Stimulated activated CD4-positive, alpha-beta T cell treated with anti-CD3 and anti-CD28 coated beads, TNF-alpha, amount 100 ng/mL, for 48 hours (primary cell): ENCODE measurements at regions not wholly inside any gene's neighbourhood (a gene's known extent, or its start where the extent isn't known, plus 50 kb on each side); places are given as distances from the start of the nearest gene placed in this dataset.

Source experiments
- DNase-seq, 3 donors: peaks; one replicate each; pipeline ENCODE4 v3.0.0-alpha.2; 2020; ENCODE audit warnings: low read depth in 3 of 3

DNA sequence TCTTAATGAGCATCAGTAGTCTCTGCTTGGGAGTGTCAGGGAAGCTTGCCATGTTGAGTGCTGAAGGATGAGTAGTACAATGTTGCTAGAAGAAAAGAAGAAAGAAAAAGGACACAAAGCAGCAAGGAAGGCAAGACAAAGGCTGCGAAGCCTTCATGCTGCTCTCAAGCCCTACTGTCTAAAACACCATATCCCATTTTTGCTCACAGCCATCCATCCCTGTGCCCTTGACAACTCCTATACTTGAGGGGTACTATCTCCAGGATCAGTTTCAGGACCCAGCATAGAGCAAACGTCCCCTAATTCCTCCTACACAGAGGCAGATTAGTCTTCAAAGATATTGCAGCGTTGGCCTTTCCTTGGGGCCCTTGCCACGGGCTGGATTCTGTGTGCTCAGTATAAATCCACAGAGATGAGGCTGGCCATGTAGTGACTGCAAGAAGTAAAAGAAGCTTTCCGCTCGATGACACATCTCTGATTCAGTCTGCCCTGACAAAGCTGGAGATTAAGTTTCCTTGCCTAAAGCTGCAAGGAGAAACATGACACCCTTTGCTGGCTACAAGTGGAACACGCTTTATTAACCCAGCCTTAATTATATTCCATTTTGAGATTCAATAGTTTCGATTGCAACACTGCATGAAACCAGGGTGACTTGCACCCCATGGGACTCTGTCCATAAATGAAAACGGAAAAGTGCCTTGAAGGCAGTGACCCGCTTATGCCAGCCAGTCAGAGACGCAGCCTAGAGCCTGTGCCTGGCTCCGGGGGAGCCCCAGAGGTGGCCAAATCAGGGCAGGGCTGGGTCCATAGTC, 304.6 kb downstream of the ACTL7B start:
- DNase-seq, result no peak

DNA sequence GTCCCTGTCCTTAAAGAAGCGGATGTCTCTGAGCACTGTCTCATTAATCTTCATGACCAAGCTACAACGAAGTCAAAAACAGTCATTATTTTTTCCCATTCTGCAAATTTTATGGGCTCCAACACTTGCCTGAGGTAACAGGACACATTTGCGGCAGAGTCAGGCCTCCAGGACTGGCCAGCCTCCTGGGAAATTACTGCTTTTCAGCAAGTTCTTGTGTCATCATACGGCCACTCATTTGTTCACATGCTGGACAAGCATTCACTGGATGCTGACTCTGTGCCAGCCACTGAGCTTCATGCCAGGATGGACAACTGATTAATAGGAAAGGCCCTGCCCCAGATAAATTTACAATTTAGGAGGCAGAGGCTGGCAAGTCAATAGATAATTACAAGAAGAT, 305.7 kb downstream of the ACTL7B start:
- no peak for DNase-seq

DNA sequence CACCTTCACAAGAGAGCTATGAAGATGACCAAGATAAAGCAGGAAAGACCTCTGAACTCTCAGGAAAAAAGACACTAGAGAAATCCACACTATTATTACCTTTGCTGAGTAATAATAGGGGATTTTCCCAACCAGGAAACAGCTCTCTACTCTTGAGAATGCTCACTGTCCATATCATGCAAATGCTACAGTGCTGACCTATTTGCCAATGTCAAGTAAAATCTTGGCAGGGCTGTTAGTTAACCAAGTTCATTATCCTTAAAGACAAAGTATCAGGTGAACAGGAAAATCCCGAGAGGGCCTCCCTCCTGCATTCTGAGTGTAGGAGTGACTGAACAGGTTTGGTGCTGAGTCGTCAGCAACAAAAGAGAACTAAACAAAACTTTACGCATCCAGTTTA, 306.6 kb downstream of the ACTL7B start:
- DNase-seq, result no peak

DNA sequence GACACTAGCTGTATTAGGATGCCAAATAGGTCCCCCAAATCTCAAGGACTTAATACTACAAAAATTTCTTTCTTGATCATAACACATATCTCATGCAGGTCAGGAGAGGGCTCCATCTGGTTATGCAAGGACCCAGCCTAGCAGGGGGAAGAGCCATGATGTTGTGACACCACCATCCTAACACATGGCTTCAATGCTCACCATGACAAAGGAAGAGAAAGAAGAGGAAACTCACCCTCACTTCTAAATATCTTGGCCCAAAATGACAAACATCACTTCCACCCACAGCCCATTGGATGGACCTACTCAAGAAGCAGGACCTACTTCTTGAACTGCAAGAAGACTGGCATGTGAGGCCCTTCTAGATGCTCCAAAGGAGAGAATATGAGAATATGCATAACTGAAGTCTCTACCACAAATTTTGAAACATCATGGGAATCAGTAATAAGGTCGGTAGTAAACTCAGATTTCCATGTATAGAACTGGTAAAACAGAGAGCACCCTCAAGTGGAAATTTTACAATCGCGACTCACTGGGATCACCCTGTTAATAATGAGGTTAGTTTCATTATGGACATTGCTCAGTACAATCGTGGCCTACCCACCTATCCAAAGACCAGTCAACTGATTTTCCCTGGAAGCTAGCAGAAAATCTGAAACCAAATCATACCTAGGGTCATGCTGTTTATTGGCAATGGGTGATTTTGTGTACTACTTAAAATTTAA, 308.2 kb downstream of the ACTL7B start:
- no peak for DNase-seq

DNA sequence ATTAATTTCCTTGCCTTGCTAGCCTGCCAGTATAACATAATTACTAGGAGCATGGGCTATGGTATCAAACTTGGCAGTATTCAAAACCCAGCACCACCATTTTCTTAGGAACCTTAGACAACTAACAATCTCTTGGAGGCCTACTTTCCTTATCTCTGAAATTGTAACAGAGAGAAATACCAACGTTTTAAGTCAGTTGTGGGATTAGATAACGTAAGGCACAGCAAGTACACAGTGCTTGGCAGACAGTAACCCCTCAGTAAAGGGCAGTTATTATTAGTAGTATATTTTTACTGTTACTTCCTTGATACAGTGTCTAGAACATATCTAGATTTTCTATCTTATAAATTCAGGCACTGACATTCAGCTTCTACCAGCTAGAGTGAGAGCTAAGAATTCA, 309.6 kb downstream of the ACTL7B start:
- no peak for DNase-seq

DNA sequence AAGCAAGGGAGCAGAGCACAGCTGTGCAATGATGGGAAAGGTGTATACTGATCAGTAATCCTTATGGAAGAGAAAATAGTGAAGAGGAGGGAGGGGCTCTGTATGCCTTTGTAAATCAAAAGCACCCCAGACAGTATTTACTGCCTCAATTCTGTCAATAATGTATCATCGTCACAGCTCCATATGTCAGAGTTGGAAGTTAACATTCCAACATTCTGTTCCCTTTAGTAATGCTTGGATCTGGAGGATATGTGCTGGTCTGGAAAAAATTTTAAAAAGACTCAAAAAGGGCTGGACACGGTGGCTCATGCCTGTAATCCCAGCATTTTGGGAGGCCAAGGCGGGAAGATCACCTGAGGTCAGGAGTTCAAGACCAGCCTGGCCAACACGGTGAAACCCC, 310.4 kb downstream of the ACTL7B start:
- no peak for DNase-seq

DNA sequence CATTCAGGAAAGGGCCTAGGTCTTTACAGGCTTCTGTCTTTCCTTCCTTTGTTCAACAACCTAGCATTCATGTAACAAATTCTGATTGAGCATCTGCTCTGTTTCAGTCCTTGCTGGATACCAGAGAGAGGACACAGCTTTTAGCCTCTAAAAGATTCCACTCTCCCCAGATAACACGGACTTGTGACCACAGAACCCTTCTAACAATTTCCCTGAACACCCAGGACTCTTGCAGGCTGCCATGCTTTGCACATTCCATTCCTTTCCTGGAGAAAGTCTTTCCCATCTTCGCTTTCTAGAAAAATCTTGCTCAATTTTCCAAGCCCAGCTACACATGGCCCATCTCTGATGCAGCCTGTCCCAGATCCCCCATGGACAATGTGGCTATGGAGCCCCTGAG, 310.9 kb downstream of the ACTL7B start:
- no peak for DNase-seq

DNA sequence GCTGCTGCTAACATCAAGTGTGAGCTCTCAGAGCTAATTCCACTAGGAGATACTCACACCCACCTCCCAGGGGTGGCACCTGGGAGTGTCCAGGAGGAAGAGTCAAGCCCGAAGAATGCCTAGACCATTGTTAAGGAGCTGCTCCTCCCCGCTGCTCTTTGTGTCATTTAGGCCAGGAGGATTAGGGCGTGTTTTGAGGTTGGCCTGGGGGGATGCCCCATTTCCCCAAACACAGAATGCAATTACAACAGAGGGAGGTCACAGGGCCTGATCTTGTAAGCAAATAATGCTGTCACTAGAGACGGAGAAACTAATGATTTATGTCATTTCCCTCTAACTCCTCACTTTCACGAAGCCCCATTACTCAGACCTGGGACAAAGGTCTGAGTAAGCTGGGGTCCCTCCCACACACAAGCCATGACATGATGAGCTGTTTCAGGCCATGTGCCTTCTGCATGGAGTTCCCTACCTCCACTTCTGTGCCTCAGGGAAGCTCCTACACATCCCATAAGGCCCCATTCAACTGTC, 312.5 kb downstream of the ACTL7B start:
- no peak for DNase-seq

DNA sequence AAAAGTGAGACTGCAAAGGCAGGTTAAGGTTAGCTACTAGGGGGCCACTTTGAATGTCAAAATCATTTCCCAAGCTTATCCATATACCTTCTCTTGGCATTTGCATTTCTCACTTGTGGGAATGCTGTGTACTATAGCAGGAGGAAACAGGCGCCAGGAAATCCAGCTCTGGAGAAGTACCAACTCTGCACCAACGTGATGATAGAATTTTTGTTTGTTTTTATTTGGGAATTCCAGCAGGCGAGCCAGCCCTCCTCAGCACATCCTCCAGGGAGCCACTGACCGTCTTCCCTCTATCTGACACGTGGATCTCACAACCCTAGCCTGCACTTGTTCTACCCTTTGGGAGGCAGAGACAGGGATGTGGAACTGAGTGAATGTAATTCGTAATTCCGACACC, 318.0 kb downstream of the ACTL7B start:
- DNase-seq, result no peak

DNA sequence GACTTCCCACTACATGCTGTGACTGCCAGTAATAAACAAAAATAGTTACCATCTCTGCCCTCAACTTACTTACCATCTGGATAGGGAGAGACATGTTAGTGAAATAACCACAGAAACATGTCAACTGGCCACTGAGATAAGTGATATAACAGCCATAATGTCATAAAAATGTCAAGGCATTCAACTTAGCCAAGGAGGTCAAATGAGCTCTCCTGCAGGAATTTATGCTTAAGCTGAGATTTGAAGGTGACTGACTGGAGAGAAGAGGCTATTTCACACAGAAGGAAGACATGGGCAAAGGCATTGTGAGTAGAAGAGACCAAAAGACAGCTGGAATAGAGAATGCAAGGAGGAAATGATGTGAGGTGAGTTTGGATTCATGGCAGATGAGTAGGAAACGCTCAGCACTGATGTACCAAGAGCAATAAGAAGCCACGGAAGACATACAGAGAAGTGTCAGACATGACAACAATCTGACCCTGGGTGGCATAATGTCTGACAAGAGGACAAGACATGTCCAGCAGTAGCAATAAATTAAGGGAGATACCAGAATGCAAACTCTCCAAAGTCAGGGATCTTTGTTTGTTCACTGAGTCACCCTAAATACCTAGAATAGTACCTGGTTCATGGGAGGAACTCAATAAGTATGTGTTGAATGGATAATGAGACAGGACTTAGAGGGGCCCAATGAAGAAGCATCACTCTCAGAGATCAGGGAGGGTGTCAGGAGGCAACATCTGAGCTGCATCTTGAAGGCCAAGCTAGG, 318.8 kb downstream of the ACTL7B start:
- no peak for DNase-seq

DNA sequence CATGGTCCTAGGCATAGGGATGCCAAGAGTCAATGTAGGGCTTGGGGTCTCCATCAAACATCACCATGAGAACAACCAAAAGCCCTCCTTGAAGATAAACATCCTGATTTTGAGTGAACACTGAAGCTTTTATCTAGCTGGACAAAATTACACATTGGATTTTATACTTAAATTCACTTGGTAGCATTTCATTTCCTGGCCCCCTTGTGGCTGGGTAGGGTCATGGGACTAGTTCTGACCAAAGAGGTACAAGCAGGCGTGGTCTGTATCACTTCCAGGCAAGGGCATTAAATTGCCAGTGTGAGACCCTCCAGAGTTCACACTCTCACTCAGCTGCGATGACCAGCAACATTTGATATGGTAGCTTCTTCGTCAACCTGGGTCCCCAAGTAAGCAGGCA, 320.3 kb downstream of the ACTL7B start:
- no peak for DNase-seq

DNA sequence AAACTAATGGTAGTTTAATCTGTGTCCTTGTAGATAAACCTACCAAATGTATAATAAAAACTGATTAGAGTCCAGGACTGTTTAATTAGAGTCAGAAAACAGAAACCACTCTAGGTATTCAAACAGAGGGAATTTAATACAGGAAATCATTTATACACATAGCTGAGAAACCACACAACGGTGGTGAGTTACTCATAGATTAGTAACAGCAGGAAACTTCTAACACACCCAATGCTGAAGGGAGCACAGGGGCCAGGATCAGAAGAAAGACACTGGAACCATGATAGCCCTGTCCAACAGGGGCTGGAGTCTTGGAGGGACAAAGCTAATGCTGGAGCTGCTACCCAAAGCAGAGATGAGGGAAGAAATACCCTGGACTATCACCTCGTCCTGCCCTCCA, 321.0 kb downstream of the ACTL7B start:
- no peak for DNase-seq

DNA sequence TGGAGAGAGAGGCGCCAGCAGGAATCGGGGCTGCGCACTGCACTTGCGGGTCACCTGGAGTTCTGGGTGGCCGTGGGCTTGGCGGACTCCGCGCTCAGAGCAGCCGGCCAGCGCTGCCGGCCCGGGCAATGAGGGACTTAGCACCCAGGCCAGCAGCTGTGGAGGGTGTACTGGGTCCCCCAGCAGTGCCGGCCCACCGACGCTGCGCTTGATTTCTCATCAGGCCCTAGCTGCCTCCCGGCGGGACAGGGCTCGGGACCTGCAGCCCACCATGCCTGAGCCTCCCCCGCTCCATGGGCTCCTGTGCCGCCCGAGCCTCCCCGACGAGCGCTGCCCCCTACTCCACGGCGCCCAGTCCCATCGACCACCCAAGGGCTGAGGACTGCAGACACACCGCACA, 325.6 kb downstream of the ACTL7B start:
- no peak for DNase-seq

DNA sequence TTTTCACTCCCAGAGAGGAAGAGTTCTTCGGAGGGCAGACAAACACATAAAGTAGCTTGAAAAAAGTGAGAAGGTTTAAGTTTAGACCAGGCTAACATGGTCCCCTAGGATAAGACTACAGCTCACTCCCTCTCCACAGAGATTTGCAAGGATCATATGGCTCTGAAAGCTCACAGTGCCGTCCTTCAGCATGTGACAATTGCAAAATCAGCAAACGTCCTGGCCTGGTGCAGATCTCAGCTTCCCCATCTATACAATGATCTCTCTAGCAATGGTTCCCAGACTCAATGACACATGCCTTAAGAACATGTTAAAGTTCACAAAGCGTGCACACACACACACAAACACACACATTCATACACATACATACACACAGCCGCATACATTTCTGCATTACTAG, 327.6 kb downstream of the ACTL7B start:
- no peak for DNase-seq

DNA sequence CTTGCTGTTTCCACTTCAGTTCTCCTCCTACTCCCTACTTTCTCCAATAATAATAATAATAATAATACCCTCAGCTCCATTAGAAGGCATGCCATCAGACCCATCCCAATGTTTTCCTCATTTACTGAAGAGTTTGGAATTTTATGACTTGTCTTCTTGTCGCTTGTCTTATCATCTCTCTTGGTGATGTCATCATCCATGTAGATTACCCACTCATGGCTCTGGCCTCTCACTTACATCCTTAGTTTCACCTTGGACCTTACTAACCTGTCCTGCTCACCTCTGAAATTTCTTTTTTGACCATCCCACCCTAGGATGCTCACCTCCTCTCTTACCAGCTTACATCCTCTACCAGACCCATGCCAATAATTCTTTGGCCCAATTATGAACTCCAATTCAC, 329.3 kb downstream of the ACTL7B start:
- DNase-seq, result no peak

DNA sequence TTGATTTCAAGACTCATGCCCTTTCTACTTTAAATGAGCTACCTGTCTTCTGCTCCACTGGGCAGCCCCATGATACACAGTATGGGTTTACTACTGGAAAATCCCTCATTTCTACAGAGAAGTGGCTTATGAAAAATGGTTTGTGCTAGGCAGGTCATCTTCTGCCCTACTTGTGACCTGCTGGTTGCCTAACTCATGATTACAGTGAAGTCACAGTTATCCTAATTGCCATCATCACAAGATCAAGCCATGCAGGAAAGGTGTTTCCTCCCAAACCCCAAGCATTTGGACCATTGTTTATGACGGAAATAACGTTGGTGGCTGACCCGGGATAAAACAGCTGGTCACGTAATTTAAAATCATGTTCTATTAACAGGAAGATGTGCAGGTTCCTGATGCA, 330.6 kb downstream of the ACTL7B start:
- DNase-seq, result no peak

DNA sequence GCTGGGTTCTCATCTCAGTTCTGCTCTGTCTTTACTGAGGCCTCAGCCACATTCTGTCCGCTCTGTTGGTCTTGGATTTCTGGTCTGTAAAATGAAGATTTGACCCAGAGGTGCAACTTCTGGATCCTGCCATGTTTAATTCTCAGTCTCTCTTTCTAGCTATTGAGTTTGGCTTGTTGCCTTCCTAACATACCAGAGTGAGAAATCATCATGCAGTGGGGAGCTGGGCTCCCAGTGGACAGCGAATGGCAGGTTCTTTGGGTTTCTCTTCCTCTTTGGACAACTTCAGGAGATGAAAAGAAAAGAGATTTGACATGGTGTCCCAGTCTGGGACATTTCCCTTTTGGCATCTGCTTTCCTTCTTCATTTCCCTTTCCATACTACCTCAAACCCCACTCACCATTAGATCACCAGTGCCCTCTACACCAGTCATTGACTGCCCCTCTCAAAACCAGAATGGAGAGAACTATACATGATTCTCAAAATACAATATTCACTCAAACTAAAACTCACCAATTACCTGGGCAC, 334.7 kb downstream of the ACTL7B start:
- DNase-seq, result no peak

DNA sequence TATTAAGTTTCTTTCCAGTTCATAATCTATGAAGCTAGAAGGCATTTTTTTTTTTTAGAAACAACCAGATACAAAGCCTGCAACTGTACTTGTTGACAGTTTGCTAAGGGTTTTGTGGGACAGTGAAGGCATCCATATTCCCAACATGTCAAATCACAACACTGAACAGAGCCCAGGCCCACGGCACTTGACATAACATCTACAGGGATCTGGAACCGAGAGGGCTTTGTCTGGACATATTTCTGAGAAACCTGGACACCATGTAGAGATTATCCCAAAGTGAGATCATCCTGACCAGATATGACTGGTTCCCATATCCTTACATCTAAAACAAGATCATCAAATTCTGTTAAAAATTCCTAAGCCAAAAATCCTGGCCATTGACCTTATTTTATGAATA, 336.3 kb downstream of the ACTL7B start:
- DNase-seq, result no peak

DNA sequence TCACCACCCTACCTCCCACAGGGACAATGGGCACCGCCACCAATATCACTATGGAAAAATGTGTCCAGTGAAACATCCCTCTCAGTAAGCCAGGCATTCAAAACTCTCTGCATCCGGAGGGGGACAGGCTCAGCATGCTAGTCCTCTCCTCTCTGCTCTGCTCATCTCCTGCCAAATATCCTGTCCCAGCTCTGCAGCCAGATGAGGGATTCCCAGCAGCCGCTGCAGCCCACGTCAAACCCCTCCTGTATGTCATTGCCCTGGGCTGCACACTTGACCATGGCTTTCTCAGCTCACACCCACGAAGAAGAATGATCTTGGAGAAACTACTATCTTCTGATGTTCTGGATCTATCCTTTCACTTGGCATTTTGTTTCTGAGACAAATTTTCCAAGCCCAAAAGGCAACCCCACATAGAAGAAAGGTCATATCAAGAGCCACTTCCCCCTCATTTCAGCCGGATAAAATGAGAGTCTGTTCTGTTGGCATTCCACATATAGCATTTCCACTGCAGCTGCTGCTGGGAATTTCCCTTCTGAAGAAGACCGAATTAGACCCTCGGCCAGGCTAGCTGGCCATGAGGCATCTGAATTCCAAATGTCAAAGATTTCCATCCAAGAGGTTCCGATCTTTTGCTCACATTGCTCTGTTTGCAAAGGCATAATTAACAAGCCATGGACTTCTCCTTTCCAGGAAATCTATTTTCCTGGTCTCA, 338.0 kb downstream of the ACTL7B start:
- DNase-seq, result no peak

DNA sequence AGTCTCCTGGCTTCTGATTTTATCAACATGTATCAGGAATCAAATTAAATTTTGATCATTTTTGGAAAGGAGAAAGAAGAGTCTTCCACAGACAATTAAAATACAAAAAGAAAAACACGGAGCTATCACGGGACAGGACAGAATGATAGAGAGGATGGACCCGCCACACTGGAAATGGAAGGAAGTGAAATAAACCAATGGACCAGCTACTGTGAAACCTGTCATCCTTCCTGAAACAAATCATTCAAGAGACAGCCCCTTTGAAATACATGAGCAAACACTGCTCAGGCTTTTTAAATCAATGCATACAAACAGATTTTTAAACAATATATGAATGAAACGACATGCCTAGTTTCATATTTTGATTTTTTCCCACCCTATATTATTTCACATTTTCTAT, 339.4 kb downstream of the ACTL7B start:
- DNase-seq, result no peak

DNA sequence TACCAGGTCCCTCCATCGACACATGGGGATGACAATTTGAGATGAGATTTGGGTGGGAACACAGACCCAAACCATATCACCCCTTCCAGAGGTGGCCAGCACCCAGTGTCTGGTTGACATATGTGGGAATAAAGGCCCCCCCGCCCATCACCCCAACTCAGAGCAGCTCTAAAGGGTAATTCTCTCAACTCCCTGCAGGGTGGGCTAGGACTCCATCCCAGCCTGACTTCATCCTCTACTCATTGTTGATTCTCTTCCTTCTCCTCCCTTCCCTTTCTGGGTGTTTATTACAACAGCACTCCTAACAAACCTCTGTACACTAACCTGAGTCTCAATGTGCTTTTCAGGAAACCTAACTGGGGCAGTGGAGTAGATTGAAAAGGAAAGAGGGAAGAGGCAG, 339.9 kb downstream of the ACTL7B start:
- DNase-seq, result no peak
